Heart left ventricle (tissue), 16 donors: ENCODE measurements at regions not wholly inside any gene's neighbourhood (a gene's known extent, or its start where the extent isn't known, plus 50 kb on each side); places are given as distances from the start of the nearest gene placed in this dataset.

Source experiments
- ATAC-seq, 4 donors: fragments of 200-7000 bp; cut with Tn5 transposase; one replicate each; pipeline ENCODE4 v1.9.1; 2020 to 2022; ENCODE audit warnings: moderate library complexity in 4 of 4, mild to moderate bottlenecking in 3 of 4, moderate number of reproducible peaks in 1 of 4
- DNase-seq, 5 donors: peaks; one replicate each; pipeline ENCODE4 v3.0.0-alpha.2; 2020
- H3K27ac ChIP-seq, 12 donors: fragments of 200-600 bp; sonication (generic) in 4 of 12; one replicate each; pipeline versions ENCODE4 v1.5.0 to v1.8.0; 2016 to 2022; ENCODE audit warnings: mild to moderate bottlenecking in 2 of 12
- H3K27me3 ChIP-seq, 9 donors: fragments of 200-600 bp; sonication (generic) in 2 of 9; one replicate each; pipeline versions ENCODE4 v1.5.1 to v1.8.0; 2016 to 2022; ENCODE audit warnings: mild to moderate bottlenecking in 3 of 9
- H3K36me3 ChIP-seq, 9 donors: fragments of 200-600 bp; sonication (generic) in 2 of 9; one replicate each; pipeline versions ENCODE4 v1.5.0 to v1.8.0; 2018 to 2022; ENCODE audit warnings: mild to moderate bottlenecking in 2 of 9
- H3K4me1 ChIP-seq, 12 donors: fragments of 200-600 bp; sonication (generic) in 4 of 12; one replicate each; pipeline versions ENCODE4 v1.5.0 to v1.8.0; 2016 to 2022; ENCODE audit warnings: mild to moderate bottlenecking in 3 of 12
- H3K4me3 ChIP-seq, 12 donors: fragments of 200-600 bp; sonication (generic) in 4 of 12; one replicate each; pipeline versions ENCODE4 v1.5.0 to v1.8.0; 2017 to 2022; ENCODE audit warnings: mild to moderate bottlenecking in 9 of 12, moderate library complexity in 4 of 12
- H3K9me3 ChIP-seq, 12 donors: fragments of 200-600 bp; sonication (generic) in 4 of 12; one replicate each; pipeline versions ENCODE4 v1.5.0 to v1.8.0; 2016 to 2022; ENCODE audit warnings: mild to moderate bottlenecking in 1 of 12
- POLR2A ChIP-seq, 2 donors: fragments of 450-650 bp; IDR thresholded peaks; one replicate each; pipeline ENCODE4 v1.6.1; 2017; ENCODE audit warnings: antibody characterized with exemption in 2 of 2, mild to moderate bottlenecking in 2 of 2, moderate library complexity in 2 of 2
- WGBS, 4 donors: extraction: QIAGEN DNeasy Blood & Tissue Kit in 2 of 4; methylation state at CpG; one replicate each; pipeline versions ENCODE4 v1.1.5 to v1.1.7; 2013 to 2018; 5-methylcytosine and 5-hydroxymethylcytosine counted together
- intact Hi-C, 10 donors: fragments of 100-400 bp; cut with DNase I; formaldehyde crosslinking; loops; one replicate each; pipeline versions ENCODE4 v1.11.1 to v1.14.2; 2022
- TF ChIP-seq, protein P1 (sequence below), 12 donors: fragments of 200-600 bp; sonication (generic) in 4 of 12; IDR thresholded peaks; one replicate each; pipeline versions ENCODE4 v1.5.0 to v1.8.0; 2018 to 2022; ENCODE audit warnings: antibody characterized with exemption in 12 of 12, mild to moderate bottlenecking in 5 of 12
- donor health status: ischemic (EF 13 %, LVEDD 7.1; RV severe dilation, severe dysfunction).
- donor health status: healthy with polysubstance abuse.
- donor health status: DM: no; HTN: yes; CAD: no.
- donor health status: DM: no; HTN: no; CAD: no.
- donor health status: ischemic (EF 25% LVEDD 6.9; RV normal size, moderate dysfunction).
- donor health status: ischemic (EF 25% LVEDD 5.7; RV mildly dilated, moderate dysfunction).
- donor health status: healthy.
- donor health status: DM: yes; HTN: yes; CAD: no.
- donor health status: ischemic (EF 35%, LVEDD 5.7; RV mildly dilated, moderate dysfunction).
- donor health status: nonischemic (EF 11% LVEDD 7.7; RV severe dilation, severe dysfunction).
- donor health status: DM: yes; HTN: yes; CAD: no.
- donor health status: PGD.
- donor health status: ischemic (EF 29% LVEDD 5.4; RV normal size, mild dysfunction).
- donor health status: nonischemic (EF 23%, LVEDD 6.1; RV moderate dilation, normal function).

DNA sequence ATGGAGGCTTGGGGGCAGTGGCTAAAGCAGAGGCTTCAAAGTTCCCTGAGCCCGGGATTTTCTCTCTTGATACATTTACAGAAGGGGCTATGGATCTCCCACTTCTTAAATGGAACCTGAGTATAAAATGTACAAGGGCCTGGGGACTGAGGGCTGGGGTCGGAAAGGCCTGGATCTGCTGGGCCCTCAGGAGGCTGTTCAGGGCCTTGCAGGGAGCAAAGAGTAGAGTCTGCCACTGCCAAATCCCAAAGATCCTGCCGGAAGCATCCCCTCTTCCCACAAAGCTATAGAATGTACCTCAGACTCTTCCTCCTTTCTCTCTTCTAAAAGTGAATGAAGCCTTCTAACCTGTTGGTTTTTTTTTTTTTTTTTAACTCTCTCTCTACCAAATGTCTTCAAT, 59.8 kb upstream of the ARHGEF3 start:
- TF ChIP-seq POLR2A (IDR thresholded peaks at IDR 0.05), result no peak
- TF ChIP-seq, protein P1, sequence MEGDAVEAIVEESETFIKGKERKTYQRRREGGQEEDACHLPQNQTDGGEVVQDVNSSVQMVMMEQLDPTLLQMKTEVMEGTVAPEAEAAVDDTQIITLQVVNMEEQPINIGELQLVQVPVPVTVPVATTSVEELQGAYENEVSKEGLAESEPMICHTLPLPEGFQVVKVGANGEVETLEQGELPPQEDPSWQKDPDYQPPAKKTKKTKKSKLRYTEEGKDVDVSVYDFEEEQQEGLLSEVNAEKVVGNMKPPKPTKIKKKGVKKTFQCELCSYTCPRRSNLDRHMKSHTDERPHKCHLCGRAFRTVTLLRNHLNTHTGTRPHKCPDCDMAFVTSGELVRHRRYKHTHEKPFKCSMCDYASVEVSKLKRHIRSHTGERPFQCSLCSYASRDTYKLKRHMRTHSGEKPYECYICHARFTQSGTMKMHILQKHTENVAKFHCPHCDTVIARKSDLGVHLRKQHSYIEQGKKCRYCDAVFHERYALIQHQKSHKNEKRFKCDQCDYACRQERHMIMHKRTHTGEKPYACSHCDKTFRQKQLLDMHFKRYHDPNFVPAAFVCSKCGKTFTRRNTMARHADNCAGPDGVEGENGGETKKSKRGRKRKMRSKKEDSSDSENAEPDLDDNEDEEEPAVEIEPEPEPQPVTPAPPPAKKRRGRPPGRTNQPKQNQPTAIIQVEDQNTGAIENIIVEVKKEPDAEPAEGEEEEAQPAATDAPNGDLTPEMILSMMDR (IDR thresholded peaks at IDR 0.05), result no peak
- intact Hi-C loops, result no loop called here
- H3K4me1 ChIP-seq, result peaks cover 0 to 20% (median 2%) of the 10 kb centered on the region in 12 donors
- no peak for DNase-seq
- no peak overlapping the region for H3K4me3 ChIP-seq
- no peaks in the 10 kb centered on the region for H3K27me3 ChIP-seq
- 80 to 96% (median 91%) methylated on average over 3 of the region's 3 CpGs for WGBS, 4 donors
- H3K27ac ChIP-seq, result no peak overlapping the region
- no peaks in the 10 kb centered on the region for H3K9me3 ChIP-seq
- no peak for ATAC-seq
- H3K36me3 ChIP-seq, result no peaks in the 10 kb centered on the region

DNA sequence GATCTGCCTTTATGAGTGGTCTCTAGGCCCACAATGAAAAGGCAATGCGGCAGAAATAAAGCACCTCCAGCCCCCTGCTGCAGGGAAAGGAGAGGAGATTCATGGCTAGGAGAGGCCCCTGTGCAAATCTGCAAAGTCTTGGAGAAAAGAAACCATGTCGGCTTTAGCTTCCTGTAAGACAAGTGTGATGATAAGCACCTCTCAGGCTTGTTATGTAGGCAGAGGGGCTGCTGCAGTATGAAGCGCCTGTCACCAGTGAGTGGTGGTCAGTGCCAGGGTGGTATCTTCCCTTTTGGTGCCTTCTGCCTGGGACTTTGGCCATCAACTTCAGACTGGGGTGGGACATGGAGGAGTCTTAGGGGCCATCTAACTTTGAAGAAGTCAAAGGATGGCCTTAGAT, 59.2 kb upstream of the ARHGEF3 start:
- DNase-seq (no peak), ATAC-seq (no peak)
- Histone ChIP-seq H3K4me1 (peaks cover 0 to 24% (median 3%) of the 10 kb centered on the region in 12 donors), H3K9me3 (no peaks in the 10 kb centered on the region), H3K4me3 (no peak overlapping the region), H3K27ac (no peak overlapping the region), H3K27me3 (no peaks in the 10 kb centered on the region), H3K36me3 (no peaks in the 10 kb centered on the region)
- intact Hi-C loops, result no loop called here
- 74 to 90% (median 84%) methylated on average over 3 of the region's 3 CpGs for WGBS, 4 donors
- TF ChIP-seq, protein P1 (IDR thresholded peaks at IDR 0.05), result no peak
- no peak for TF ChIP-seq POLR2A (IDR thresholded peaks at IDR 0.05)

DNA sequence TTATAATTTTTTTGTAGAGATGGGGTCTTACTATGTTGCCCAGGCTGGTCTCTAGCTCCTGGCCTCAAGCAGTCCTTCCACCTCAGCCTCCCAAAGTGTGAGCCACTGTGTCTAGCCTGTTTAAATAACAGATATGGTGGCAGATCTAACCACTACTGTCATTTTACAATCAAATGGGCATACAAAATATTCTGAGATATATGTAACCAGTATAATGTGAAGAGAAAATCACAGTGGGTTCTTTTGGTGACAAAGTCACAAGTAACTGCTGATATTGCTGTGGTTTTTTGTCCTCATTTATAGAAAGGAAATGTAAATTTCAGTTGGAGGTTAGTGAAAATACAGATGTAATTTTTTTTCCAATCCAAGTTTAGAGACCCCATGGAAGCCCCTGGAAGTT, 58.6 kb upstream of the ARHGEF3 start:
- Histone ChIP-seq H3K27ac (no peak overlapping the region), H3K4me3 (no peak overlapping the region), H3K36me3 (no peaks in the 10 kb centered on the region), H3K4me1 (peaks cover 0 to 27% (median 3%) of the 10 kb centered on the region in 12 donors), H3K27me3 (no peaks in the 10 kb centered on the region), H3K9me3 (no peaks in the 10 kb centered on the region)
- intact Hi-C loops, result no loop called here
- ATAC-seq, result no peak
- no peak for DNase-seq
- TF ChIP-seq, protein P1 (IDR thresholded peaks at IDR 0.05), result no peak

DNA sequence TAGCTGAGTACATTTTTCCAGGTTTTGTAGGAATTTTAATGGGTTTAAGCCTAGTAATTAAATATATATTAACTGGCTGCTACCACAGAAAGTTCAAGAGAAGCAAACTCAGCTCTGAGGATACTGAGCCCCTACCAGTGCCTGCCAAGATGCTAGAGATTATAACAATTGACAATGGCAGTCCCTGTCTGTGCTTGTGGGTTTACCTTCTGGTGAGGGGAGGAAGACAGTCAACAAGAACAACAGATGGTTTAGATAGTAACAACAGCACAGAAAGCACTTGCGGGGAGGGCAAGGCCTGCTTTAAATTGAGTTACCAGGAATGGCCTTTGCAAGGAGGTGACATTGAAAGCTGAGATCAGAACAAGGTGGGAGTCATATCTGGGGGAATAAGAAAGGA, 56.6 kb upstream of the ARHGEF3 start:
- no peak for DNase-seq
- Histone ChIP-seq H3K27me3 (no peaks in the 10 kb centered on the region), H3K4me3 (no peak overlapping the region), H3K27ac (no peak overlapping the region), H3K9me3 (no peaks in the 10 kb centered on the region), H3K36me3 (no peaks in the 10 kb centered on the region), H3K4me1 (peaks cover 0 to 25% (median 3%) of the 10 kb centered on the region in 12 donors)
- intact Hi-C loops, result loop anchor here in 3 of 10 donors (5.0 kb wide), 2 partner anchors 59 to 129 kb away; no protein-coding TSS in a partner anchor
- ATAC-seq, result no peak
- 63 to 75% (median 66%) methylated on average over 1 of the region's 1 CpG for WGBS, 4 donors
- TF ChIP-seq, protein P1 (IDR thresholded peaks at IDR 0.05), result no peak
- TF ChIP-seq POLR2A (IDR thresholded peaks at IDR 0.05), result no peak
